OCI-LY3 (cell line): ENCODE measurements at regions not wholly inside any gene's neighbourhood (a gene's known extent, or its start where the extent isn't known, plus 50 kb on each side); places are given as distances from the start of the nearest gene placed in this dataset.

Experiments
- EZH2phosphoT487 ChIP-seq: fragments of 200-600 bp; shearing (Covaris generic); IDR thresholded peaks from 2 replicates; pipeline ENCODE4 v1.6.1; 2018; ENCODE audit warnings: antibody characterized with exemption, mixed run types, low read depth
- TF ChIP-seq, protein P1 (sequence below): fragments of 200-600, 300-600 bp; sonication (generic); IDR thresholded peaks from 2 replicates; pipeline ENCODE4 v1.5.1; 2014; ENCODE audit warnings: antibody characterized with exemption, low read length, low read depth

DNA sequence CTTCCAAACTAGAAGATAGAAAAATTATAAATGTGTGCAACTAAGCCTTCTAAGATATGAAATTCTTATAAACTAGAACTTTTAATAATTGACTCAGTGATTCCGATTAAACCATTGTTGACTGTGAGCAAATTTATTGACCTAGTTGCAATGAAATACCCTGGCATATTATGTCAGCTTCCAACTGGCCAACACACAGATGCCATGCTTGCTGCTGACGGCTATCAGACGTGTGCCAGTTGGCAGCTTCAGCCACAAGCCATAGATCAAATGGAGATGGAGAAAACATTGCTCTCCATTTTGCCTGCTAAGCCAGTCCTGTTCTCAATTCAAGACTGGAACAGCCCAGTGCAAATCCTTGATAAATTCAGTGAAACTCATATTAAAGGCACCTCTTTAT, 101.7 kb upstream of the HDGFL1 start:
- TF ChIP-seq, protein P1, sequence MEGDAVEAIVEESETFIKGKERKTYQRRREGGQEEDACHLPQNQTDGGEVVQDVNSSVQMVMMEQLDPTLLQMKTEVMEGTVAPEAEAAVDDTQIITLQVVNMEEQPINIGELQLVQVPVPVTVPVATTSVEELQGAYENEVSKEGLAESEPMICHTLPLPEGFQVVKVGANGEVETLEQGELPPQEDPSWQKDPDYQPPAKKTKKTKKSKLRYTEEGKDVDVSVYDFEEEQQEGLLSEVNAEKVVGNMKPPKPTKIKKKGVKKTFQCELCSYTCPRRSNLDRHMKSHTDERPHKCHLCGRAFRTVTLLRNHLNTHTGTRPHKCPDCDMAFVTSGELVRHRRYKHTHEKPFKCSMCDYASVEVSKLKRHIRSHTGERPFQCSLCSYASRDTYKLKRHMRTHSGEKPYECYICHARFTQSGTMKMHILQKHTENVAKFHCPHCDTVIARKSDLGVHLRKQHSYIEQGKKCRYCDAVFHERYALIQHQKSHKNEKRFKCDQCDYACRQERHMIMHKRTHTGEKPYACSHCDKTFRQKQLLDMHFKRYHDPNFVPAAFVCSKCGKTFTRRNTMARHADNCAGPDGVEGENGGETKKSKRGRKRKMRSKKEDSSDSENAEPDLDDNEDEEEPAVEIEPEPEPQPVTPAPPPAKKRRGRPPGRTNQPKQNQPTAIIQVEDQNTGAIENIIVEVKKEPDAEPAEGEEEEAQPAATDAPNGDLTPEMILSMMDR: no peak
- no peak for TF ChIP-seq EZH2phosphoT487
